Right lobe of liver (tissue), 4 donors: ENCODE measurements at regions not wholly inside any gene's neighbourhood (a gene's known extent, or its start where the extent isn't known, plus 50 kb on each side); places are given as distances from the start of the nearest gene placed in this dataset.

Experiments used
- POLR2A ChIP-seq: fragments of 450-650 bp; IDR thresholded peaks from one replicate; pipeline ENCODE4 v1.6.1; 2017; ENCODE audit warnings: antibody characterized with exemption, mild to moderate bottlenecking
- TF ChIP-seq, protein P1 (sequence below), 4 donors: fragments of 200-600 bp in 3 of 4; fragments of 450-650 bp in 1 of 4; IDR thresholded peaks; one replicate each; pipeline versions ENCODE4 v1.5.1 to v1.8.0; 2016 to 2022; ENCODE audit warnings: antibody characterized with exemption in 4 of 4, mild to moderate bottlenecking in 2 of 4
- donor health status: DM: no; HTN: no; CAD: no.
- donor health status: DM: no; HTN: no; CAD: no.
- donor health status: DM: no; HTN: yes; CAD: no.

DNA sequence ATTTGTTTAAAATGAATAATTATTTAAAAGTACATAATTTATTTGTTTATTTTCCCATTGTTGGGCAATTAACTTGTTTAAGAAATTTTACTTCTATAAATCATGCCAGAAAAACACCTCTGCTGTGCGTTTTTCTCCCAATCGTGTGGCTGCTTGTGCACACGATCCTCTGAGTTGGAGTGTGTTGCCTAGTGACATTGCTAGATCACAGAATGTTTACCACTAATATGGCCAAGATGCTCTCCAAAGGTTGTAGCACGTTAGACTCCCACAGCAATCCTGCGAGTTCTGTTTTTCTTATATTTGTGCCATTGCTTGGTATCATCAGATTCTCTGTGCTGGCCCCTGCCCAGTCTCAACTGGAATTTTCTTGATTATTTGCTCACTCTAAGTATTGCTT lies 207.1 kb upstream of the ADCY1 start:
- TF ChIP-seq, protein P1, sequence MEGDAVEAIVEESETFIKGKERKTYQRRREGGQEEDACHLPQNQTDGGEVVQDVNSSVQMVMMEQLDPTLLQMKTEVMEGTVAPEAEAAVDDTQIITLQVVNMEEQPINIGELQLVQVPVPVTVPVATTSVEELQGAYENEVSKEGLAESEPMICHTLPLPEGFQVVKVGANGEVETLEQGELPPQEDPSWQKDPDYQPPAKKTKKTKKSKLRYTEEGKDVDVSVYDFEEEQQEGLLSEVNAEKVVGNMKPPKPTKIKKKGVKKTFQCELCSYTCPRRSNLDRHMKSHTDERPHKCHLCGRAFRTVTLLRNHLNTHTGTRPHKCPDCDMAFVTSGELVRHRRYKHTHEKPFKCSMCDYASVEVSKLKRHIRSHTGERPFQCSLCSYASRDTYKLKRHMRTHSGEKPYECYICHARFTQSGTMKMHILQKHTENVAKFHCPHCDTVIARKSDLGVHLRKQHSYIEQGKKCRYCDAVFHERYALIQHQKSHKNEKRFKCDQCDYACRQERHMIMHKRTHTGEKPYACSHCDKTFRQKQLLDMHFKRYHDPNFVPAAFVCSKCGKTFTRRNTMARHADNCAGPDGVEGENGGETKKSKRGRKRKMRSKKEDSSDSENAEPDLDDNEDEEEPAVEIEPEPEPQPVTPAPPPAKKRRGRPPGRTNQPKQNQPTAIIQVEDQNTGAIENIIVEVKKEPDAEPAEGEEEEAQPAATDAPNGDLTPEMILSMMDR (IDR thresholded peaks at IDR 0.05), result no peak
- no peak for TF ChIP-seq POLR2A
